Heart left ventricle (tissue), 16 donors: ENCODE measurements at regions not wholly inside any gene's neighbourhood (a gene's known extent, or its start where the extent isn't known, plus 50 kb on each side); places are given as distances from the start of the nearest gene placed in this dataset.
A peak's percentile ranks its signal among the peaks of the same experiment; 100 is the strongest.
"Not testable (repeated sequence)": the region's sequence is repeated elsewhere in the genome, so short reads cannot be mapped to it uniquely, and the experiment has no call there.

ENCODE experiments used
- ATAC-seq, 4 donors: fragments of 200-7000 bp; cut with Tn5 transposase; one replicate each; pipeline ENCODE4 v1.9.1; 2020 to 2022; ENCODE audit warnings: moderate library complexity in 4 of 4, mild to moderate bottlenecking in 3 of 4, moderate number of reproducible peaks in 1 of 4
- DNase-seq, 5 donors: peaks; one replicate each; pipeline ENCODE4 v3.0.0-alpha.2; 2020
- H3K27ac ChIP-seq, 12 donors: fragments of 200-600 bp; sonication (generic) in 4 of 12; one replicate each; pipeline versions ENCODE4 v1.5.0 to v1.8.0; 2016 to 2022; ENCODE audit warnings: mild to moderate bottlenecking in 2 of 12
- H3K27me3 ChIP-seq, 9 donors: fragments of 200-600 bp; sonication (generic) in 2 of 9; one replicate each; pipeline versions ENCODE4 v1.5.1 to v1.8.0; 2016 to 2022; ENCODE audit warnings: mild to moderate bottlenecking in 3 of 9
- H3K36me3 ChIP-seq, 9 donors: fragments of 200-600 bp; sonication (generic) in 2 of 9; one replicate each; pipeline versions ENCODE4 v1.5.0 to v1.8.0; 2018 to 2022; ENCODE audit warnings: mild to moderate bottlenecking in 2 of 9
- H3K4me1 ChIP-seq, 12 donors: fragments of 200-600 bp; sonication (generic) in 4 of 12; one replicate each; pipeline versions ENCODE4 v1.5.0 to v1.8.0; 2016 to 2022; ENCODE audit warnings: mild to moderate bottlenecking in 3 of 12
- H3K4me3 ChIP-seq, 12 donors: fragments of 200-600 bp; sonication (generic) in 4 of 12; one replicate each; pipeline versions ENCODE4 v1.5.0 to v1.8.0; 2017 to 2022; ENCODE audit warnings: mild to moderate bottlenecking in 9 of 12, moderate library complexity in 4 of 12
- H3K9me3 ChIP-seq, 12 donors: fragments of 200-600 bp; sonication (generic) in 4 of 12; one replicate each; pipeline versions ENCODE4 v1.5.0 to v1.8.0; 2016 to 2022; ENCODE audit warnings: mild to moderate bottlenecking in 1 of 12
- WGBS, 4 donors: extraction: QIAGEN DNeasy Blood & Tissue Kit in 2 of 4; methylation state at CpG; one replicate each; pipeline versions ENCODE4 v1.1.5 to v1.1.7; 2013 to 2018; 5-methylcytosine and 5-hydroxymethylcytosine counted together
- intact Hi-C, 10 donors: fragments of 100-400 bp; cut with DNase I; formaldehyde crosslinking; loops; one replicate each; pipeline versions ENCODE4 v1.11.1 to v1.14.2; 2022
- donor health status: ischemic (EF 13 %, LVEDD 7.1; RV severe dilation, severe dysfunction).
- donor health status: healthy with polysubstance abuse.
- donor health status: DM: no; HTN: yes; CAD: no.
- donor health status: DM: no; HTN: no; CAD: no.
- donor health status: ischemic (EF 25% LVEDD 6.9; RV normal size, moderate dysfunction).
- donor health status: ischemic (EF 25% LVEDD 5.7; RV mildly dilated, moderate dysfunction).
- donor health status: healthy.
- donor health status: DM: yes; HTN: yes; CAD: no.
- donor health status: ischemic (EF 35%, LVEDD 5.7; RV mildly dilated, moderate dysfunction).
- donor health status: nonischemic (EF 11% LVEDD 7.7; RV severe dilation, severe dysfunction).
- donor health status: DM: yes; HTN: yes; CAD: no.
- donor health status: PGD.
- donor health status: ischemic (EF 29% LVEDD 5.4; RV normal size, mild dysfunction).
- donor health status: nonischemic (EF 23%, LVEDD 6.1; RV moderate dilation, normal function).

- intact Hi-C loops, DNase-seq, H3K27ac ChIP-seq, H3K4me1 ChIP-seq, H3K9me3 ChIP-seq, H3K36me3 ChIP-seq, ATAC-seq, H3K27me3 ChIP-seq, H3K4me3 ChIP-seq: not testable (repeated sequence)
- 79 to 84% (median 82%) methylated on average over 3 of the region's 3 CpGs for WGBS, 4 donors
Observed at GRCh38 chr2:131309833-131310232, 54.1 kb downstream of the RAB6D start.

GRCh38 chr2:131300153-131300552, 63.8 kb downstream of the RAB6D start:
- H3K27me3 ChIP-seq, H3K27ac ChIP-seq, H3K4me3 ChIP-seq, H3K9me3 ChIP-seq, DNase-seq, intact Hi-C loops, H3K36me3 ChIP-seq, H3K4me1 ChIP-seq: not testable (repeated sequence)
- peak in 1 of 4 donors; percentile 39 for ATAC-seq
- 41 to 70% (median 56%) methylated on average over 16 to 34 of the region's 34 CpGs for WGBS, 4 donors

- H3K4me1 ChIP-seq, H3K4me3 ChIP-seq, H3K36me3 ChIP-seq, H3K9me3 ChIP-seq, ATAC-seq, H3K27ac ChIP-seq, H3K27me3 ChIP-seq, DNase-seq, intact Hi-C loops: not testable (repeated sequence)
- WGBS, 4 donors: 83 to 95% (median 86%) methylated on average over 6 to 8 of the region's 8 CpGs
Observed at GRCh38 chr2:131277857-131278256, 68.5 kb downstream of the POTEE start.

GRCh38 chr2:131277289-131277688, 68.0 kb downstream of the POTEE start:
- H3K9me3 ChIP-seq, intact Hi-C loops, H3K27ac ChIP-seq, H3K27me3 ChIP-seq, ATAC-seq, H3K4me1 ChIP-seq, H3K36me3 ChIP-seq, H3K4me3 ChIP-seq: not testable (repeated sequence)
- DNase-seq: peak in 1 of 5 donors; percentile 13
- WGBS, 4 donors: 78 to 85% (median 79%) methylated on average over 9 to 11 of the region's 11 CpGs

GRCh38 chr2:131272019-131272418, 62.7 kb downstream of the POTEE start:
- 84 to 89% (median 87%) methylated on average over 7 to 8 of the region's 8 CpGs for WGBS, 4 donors
- intact Hi-C loops: not testable (repeated sequence)

GRCh38 chr2:131264034-131264433, 54.7 kb downstream of the POTEE start:
- H3K27me3 ChIP-seq, H3K4me3 ChIP-seq, H3K9me3 ChIP-seq, H3K36me3 ChIP-seq, ATAC-seq, H3K27ac ChIP-seq, H3K4me1 ChIP-seq, intact Hi-C loops: not testable (repeated sequence)
- 90% methylated on average over 18 to 19 of the region's 20 CpGs; no CpG with 5 or more reads in 2 of the 4 donors for WGBS, 4 donors
- DNase-seq: peak in 1 of 5 donors; percentile 62

More at GRCh38 chr2:131272019-131272418, 62.7 kb downstream of the POTEE start:
- H3K9me3 ChIP-seq, H3K4me1 ChIP-seq, DNase-seq, H3K4me3 ChIP-seq, H3K36me3 ChIP-seq, H3K27ac ChIP-seq, H3K27me3 ChIP-seq, ATAC-seq: not testable (repeated sequence)
